GM04504 (cell line): ENCODE measurements at regions not wholly inside any gene's neighbourhood (a gene's known extent, or its start where the extent isn't known, plus 50 kb on each side); places are given as distances from the start of the nearest gene placed in this dataset.
A peak's percentile ranks its signal among the peaks of the same experiment; 100 is the strongest.
"Not testable (repeated sequence)": the region's sequence is repeated elsewhere in the genome, so short reads cannot be mapped to it uniquely, and the experiment has no call there.

ENCODE experiments used
- DNase-seq: peaks from one replicate; pipeline ENCODE4 v3.0.0-alpha.2; 2012; ENCODE audit warnings: low read depth

DNA sequence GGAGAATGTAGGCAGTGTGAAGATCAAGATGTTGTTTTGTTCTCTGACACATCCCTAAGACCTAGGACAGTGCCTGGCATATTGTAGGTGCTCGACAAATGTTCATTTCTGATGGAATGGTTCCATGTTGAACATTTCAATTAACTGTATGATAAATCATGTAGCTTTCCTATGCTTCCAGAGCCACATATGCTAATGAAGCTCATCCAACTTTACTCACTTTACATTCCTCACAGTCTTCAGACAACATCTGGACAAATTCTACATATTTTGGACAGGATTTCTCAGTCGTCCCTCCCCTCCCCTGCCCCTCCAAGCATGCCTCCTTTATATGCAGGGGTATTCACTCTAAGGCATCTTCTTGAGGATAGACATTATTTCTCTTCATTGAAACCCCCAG lies 177.9 kb downstream of the BLID start:
- DNase-seq: no peak

DNA sequence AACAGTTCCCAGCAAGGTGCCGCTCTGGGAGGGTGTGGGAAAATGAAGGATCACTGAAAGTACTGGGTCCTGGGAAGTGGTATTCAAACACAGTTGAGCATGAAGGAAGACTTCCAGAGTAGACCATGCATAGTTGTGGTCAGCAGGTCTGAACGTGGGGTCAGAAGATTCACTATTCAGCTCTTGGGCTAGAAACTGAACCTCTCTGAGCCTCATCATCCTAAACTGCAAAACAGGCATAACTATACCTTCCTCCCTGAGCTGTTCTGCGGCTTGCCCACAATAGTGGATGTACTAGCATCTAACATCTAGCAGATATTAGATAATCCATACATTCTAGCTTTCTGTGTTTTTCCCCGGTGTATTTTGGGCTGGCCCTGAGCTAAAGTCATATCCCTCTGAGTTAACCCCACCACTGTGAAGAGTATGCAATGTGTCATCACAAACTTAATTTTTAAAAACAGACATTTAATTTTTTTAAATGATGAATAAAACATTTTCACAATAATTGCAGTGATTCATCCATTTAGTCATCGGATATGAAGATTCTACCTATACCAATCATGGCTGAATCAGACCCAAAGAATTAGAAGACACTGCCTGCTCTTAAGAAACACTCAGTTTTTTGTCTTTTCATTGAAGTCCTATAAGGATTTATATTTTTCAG lies 179.1 kb downstream of the BLID start:
- no peak for DNase-seq

DNA sequence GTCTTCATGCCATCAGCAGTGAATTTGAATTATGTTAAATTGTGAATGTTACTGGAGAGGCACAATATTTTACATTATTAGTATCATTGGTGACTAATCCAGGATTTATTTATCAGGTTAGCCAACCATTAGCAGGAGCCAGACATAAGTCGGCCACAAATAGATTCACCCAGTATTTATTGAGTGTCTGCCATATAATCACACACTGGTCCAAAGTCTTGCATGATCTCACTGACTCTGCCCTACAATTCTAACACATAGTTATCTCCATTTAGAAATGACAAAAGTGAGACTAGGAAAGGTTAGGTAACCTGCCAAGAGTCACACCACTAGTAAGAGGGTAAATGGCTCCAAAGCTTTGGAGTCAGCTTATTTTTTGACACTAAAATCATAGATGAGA lies 179.6 kb downstream of the BLID start:
- DNase-seq: no peak

DNA sequence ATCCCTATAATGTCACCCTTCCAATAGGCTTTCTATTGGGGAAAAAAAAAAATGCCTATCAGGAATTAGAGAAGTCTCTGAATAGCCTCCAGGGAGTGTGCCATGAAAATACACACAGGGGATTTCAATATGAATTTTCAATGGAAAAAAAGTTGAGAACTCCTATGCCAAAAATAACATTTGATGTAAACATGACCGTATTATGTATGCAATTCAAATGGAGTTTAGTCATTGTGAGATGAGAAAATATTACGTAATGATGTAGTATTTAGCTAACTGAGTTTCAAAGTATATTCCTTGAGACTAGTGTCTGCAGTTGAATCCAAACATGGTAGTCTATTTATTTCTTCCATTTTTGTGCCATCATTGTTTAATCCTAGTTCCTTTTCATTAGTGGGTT lies 182.3 kb downstream of the BLID start:
- no peak for DNase-seq

DNA sequence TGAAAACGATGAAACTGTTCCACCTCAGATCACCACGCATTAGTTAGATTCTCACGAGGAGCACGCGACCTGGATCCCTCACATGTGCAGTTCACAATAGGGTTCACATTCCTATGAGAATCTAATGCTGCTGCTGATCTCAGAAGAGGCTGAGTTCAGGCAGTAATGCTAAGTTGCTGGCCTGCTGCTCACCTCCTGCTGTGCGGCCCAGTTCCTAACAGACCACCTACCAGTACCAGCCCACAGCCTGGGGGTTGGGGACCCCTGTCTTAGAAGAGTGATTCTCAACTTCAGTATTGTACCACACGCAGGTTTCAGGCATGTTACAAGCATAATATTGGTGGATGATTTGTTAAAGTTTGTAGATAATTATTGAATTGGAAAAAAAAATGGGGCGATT lies 182.7 kb downstream of the BLID start:
- no peak for DNase-seq

DNA sequence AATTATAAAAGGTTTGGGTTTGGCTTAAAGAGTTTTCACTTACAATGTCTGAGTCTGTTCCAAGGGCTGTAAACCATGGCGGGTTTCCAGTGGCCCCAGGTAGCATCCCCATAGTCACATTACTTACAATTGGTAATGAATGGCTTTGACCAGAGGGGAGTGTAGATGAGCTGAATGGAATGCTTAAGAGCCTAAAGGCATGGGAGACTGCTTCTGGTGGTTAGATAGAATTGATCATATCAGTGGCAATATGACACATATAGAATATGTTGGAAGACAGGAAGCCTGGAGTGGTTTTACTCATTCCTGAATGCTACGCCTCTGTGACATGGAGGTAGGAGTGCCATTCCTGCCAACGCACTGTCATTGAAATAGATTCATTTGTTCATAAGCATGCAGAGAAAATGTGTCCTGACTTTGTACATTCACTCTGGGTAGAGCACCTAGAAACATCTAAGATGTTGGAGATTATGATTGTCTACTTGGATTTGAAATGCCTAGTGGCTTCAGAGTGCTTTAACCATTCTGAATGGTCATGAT lies 183.3 kb downstream of the BLID start:
- no peak for DNase-seq

DNA sequence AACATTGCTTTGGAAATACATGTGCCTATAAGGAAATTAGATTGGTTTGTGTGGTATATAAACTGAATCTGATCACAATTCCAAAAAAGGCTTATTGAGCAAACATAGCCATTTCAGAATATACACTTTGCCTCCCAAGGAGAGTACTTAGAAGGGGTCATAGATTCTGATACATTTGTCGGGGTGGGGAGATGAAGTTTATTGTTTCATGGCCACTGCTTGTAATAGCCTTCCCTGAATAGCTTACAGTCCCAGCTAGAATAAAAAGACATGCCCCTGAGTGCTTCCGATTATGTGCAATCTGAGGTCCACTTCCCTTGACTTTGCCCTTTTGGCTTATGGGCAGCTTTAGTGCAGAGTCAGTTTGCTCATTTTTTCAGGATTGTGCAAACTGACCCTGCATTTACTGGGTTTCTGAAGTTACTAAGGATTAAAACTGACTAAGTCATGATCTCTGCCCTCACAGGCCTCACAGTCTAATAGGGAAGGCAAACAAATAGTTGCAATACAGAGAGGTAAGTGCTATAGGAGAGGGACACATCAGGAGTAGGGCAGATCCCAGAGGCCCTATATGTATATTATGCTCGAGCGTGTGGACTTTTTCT lies 184.2 kb downstream of the BLID start:
- DNase-seq: no peak

DNA sequence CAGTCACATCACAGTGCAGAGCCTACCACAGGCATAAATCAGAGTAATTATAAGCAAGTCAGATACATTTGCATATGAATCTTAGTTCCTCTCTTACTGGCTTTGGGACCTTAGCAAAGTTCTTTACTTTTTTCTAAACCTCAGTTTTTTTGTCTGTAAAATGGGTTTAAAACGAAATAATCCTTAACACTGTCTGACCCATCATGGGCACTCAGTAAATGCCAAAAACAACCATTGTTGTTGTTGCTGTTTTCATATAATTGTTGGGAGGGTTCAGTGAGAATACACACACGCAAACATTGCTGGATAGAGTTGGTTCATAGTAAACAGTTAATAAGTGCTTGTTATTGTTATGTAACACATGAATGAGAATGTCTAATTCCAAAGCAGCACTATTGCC lies 184.9 kb downstream of the BLID start:
- no peak for DNase-seq

DNA sequence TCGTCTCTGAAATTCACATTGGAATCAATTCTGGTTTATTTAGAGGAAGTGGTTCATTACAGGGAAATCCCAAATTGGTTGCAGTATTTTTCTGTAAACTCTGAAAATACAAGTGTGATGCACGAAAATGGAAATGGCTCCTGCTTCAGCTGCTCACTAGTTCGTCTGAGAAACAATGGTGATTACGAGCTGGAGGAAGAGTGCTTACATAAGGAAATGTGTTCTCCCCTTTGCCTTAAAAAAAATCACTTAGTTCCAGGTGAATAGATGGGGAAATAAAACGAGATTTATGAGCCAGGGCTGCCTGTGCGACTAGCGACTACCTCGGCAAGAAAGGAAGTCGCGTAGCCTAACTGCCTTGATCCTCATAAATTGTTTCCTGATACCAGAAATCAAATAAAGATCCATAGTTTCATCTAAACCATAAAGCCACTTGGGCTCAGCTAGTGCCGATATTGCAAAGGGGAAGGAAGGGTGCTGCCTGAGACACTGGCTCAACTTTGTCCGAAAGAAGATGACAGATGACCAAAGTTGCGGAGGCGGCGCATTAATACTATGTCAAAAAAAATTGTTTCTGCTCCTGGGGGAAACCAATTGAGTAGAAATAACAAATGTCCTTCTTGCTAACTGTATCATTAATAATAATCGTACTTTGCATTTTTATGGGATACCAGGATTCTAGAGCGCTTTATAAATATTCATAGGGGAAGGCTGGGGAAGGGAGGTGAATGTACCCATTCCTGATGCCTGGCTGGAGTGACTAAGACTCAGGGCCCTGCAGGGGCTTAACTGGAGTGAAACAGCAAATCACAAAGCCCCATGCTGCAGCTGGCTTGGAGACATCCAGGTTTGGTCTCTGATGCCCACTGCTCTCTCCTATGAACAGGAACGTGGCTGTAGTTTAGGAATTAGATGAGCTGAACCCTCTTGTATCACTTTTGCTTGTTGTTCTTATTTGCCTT lies 185.7 kb downstream of the BLID start:
- no peak for DNase-seq

DNA sequence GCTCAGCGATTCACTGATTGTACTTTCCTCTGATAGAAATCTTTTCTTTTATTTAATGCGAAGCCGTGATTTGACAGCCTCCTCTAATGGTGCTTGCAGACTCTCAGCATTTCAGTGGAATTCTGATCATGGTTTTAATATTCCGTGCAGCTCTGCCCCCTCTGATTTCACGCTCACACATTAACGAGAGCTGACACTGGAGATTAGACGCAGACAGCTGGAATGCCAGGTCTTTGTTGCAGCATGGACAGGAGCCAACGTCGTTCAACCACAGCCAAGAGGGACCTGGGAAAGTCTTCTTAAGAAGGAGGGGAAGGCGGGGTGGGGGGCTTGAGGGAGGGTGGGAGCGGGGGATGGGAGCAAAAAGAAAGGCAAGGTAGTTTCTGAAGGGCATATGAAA lies 186.4 kb downstream of the BLID start:
- DNase-seq: no peak

DNA sequence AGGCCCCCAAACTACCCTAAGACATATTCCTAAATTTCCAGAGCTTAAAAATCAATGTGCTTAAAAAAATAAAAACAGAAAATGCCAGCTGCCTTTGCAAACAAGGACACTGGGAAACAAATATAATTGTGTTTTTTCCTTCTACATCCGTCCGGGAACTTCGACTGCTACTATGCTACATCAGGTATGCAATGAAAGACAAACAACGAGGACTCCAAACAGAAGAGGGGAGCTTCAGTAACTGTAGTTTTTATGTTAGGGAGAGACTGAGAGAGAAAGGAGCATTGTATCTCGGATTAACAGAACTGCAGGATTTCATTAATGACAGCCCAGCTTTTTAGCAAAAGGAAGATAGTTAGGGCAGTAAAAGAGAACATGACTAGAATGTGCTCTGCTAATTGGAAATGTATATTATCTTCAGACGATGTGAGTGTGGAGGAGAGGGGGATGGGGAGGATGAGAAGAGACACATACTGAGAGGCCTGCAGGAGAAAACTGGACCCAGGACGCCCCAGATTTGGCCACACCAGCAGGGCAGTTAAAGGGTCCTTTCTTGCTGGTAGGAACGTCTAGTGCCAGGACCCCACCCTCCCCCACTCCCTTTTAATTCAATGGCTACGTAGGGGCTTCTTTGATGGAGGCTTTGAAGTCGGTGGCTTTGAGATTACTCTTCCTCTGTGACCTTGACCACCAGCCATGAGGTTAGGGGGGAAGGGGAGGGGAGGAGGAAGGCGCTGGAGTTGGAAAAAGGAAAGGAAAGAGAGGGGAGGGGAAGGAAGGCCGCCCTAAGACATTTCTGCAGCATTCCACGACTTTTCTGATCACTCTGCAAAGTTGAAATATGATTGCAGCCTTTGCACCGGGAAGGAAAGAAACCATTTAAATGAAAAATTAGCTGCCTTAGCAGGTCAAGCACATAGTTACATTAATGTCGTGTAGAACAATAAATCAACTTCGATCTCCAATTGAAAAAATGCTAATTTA lies 187.1 kb downstream of the BLID start:
- no peak for DNase-seq

DNA sequence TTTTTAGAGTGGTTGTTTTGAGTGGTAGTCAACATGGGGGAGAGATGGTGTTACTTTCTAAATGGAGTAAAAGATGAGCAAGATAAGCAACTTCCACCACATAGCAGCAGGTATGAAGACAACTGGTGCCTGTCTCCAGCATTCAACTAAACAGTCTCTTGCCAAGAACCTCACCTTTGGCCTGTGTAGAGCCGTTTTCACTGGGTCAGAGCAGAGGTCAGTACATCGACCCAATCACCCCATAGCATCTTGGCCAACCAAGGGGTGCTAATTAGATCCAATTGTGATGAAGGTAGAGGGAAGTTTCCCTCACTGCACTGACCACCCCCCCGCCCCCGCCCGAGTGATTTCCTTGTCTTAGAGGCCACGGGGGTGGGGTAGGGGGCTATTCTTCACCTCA lies 188.2 kb downstream of the BLID start:
- DNase-seq: no peak

DNA sequence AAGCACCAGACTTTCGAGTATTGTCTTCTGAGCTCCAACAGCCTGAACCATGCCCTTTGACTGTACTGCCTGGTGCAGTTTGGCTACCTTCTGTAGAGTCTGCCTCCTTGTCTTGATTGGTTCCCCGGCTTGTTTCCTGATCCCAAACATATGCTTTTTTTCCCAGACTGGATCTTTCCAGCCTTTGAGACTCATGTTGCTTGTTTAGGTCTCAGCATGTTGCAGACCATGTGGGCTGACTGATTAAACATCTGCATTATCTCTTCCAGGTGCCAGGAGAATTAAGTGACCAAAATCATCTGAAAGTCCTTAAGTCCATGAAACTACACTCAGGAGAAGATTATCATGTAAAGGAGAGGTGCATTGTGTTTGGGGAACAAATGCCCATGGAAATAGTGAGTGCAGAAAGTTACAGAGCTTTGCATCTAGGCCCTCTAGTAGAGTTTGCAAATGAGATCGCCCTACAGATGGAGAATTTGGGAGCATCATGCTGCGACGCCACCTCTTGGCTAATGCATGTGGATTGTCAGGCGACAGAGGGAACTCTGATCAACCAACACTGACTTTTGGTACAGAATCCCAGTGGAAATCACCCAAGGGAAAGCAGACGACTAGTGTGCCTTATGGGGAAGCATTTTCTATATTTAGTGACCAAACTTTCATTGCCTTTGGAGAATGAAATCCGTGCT lies 188.8 kb downstream of the BLID start:
- no peak for DNase-seq

DNA sequence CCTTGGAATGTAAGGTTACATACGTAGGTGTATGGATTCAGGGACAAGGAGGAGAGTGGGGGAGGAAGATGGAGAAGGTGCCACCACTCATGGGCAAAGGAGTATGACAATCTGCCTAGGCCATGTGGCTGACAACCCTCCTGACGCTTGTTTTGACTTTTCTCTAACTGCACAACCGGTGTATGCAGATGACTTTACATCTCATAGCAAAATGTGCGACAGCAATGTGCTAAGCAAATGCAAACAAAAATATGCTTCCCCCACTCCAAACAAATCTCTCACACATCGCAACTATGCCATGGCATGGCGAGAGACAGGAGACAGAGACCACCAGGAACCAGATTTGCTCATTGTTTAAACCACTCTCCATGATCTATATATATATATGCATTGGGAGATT lies 191.8 kb downstream of the BLID start:
- no peak for DNase-seq

DNA sequence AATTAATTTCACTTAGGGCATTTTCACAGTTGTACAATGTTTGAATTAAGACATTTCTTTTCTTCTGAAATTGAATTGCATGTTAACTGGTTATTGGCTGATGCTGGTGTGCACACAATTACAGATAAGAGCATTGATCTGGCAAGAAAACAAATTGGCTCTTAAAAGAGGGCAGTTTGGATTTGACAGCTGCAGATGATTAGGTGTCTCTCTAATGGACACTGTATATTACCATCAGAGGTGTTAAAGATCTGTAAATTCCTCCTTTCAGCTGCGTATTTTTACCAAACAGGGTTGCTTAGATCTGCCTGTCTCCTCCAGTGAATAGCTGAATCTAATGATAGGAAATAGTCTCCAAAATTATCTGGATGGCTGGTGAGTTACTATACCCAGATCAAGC lies 198.5 kb downstream of the BLID start:
- DNase-seq: no peak

DNA sequence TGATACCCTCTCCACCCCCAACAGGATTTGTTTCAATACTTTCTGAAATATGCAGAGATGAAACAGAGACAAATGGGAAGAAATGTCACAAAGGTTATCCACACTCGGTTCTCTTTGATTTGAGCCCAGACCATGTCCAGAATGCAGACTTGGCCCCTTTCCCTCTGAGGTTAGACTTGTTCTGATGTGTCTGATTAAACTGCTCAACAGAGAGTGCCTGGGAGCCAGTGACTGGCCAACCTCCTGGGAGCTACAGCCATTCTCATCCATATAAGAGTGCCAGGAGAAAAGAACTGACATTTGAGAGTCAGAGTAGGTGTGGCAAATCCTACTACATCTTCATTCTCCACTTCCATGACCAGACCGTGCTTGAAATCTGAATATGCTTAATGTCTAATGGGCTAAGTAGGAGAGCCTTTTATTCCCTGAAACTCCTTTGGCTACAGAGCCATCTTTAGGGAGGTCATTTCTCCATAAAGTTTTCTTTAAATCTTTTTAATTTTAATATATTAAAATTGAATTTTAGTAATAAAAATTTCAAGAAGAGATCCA lies 201.4 kb downstream of the BLID start:
- DNase-seq: no peak

DNA sequence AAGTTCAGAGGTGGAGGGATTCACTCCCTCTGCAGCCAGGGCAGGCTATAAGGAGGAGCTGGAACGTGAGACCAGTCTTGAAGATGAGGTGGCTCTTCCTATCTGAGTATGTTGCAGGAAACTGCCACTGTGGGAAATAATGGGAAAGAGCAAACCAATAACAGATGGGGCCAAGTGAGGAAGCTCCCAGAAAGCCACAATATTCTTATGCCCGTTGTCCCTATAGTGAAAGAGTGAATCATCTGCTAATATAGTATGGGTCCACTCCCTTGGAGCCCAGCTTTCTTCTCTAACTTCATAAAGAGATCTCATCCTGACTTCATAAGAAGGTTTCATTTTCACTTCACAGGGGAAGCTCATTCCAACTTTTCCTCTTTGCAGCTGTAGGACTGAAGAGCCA lies 206.4 kb downstream of the BLID start:
- DNase-seq: peak; percentile 39

DNA sequence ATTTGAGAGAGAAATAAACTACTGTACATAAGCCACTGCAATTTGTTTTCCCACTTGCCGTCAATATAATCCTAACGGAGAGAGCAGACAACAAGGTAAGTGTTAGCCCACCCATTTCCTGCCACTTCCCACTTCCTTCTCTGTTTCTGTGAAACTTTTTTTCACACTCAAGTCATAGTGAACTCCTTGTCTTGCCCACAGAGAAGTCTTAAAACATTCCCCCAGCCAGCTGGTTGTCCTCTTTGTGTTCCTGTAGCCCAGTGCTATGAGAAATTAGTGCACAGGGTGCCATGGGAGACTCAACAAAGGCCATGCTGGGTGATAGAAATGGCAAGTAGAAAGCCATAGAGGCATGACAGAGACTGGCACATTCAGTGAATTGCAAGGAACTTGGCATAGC lies 208.6 kb downstream of the BLID start:
- DNase-seq: no peak

DNA sequence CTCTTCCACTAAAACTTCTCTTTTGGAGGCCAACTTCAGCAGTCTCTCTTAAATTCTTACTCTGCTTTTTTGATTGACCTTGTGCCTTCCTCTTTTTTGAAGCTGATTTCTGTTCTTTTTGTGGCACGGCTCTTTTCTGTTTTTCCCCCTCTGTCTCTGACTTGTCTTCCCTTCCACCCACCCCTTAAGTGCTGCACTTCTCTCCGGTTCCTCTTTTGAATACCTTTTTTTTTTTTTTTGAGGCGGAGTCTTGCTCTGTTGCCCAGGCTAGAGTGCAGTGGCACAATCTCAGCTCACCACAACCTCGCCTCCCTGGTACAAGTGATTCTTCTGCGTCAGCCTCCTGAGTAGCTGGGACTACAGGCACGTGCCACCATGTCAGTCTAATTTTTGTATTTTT lies 211.9 kb downstream of the BLID start:
- DNase-seq: no peak

DNA sequence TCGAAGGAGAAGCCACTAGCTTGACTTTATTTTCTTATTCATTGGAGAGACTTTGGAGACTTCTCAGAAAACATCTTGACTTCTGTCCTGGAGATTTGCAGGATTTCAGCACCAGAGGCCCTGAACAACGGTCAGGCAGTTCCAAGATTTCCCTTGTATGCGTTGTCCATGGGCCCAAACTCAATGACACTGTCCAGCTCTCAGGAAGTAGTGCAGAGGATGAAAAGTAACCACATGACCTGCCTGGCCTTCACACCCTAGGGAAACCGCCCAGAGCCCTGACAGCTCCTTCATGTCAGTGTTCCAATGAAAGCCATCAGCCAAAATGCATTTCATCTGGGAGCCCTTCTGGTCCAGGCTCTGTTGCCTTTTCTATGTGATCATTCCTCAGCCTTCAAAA lies 214.1 kb downstream of the BLID start:
- no peak for DNase-seq

DNA sequence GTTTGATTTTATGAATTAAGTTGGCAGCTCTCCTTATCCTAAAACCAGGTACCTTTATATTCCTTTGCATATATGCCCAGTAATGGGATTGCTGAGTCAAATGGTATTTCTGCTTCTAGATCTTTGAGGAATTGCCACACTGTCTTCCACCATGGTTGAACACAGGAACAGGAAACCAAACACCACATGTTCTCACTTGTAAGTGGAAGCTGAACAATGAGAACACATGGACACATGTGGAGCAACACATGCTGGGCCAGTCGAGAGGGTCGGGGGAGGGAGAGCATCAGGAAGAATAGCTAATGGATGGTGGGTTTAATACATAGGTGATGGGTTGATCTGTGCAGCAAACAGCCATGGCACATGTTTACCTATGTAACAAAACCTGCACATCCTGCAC lies 214.6 kb downstream of the BLID start:
- DNase-seq: not testable (repeated sequence)
